GM18909 (cell line): ENCODE measurements at regions not wholly inside any gene's neighbourhood (a gene's known extent, or its start where the extent isn't known, plus 50 kb on each side); places are given as distances from the start of the nearest gene placed in this dataset.
"Not testable (repeated sequence)": the region's sequence is repeated elsewhere in the genome, so short reads cannot be mapped to it uniquely, and the experiment has no call there.

Source experiments
- ATAC-seq: cut with Tn5 transposase; IDR thresholded peaks from one replicate; pipeline ENCODE4 v1.9.1; 2021; ENCODE audit warnings: mild to moderate bottlenecking; ENCODE audit not compliant: unreplicated experiment, poor library complexity

- ATAC-seq, result not testable (repeated sequence)
Measured at GRCh38 chr21:5975719-5976118, 4545.7 kb upstream of the TPTE start.

- not testable (repeated sequence) for ATAC-seq
Measured at GRCh38 chr21:5997586-5997985, 4523.8 kb upstream of the TPTE start.

GRCh38 chr21:6015422-6016057, 4505.8 kb upstream of the TPTE start:
- ATAC-seq, result not testable (repeated sequence)

GRCh38 chr21:6020460-6020859, 4500.9 kb upstream of the TPTE start:
- not testable (repeated sequence) for ATAC-seq

- ATAC-seq, result not testable (repeated sequence)
Measured at GRCh38 chr21:6020953-6021716, 4500.2 kb upstream of the TPTE start.

GRCh38 chr21:6021717-6022270, 4499.6 kb upstream of the TPTE start:
- ATAC-seq, result not testable (repeated sequence)

GRCh38 chr21:6023331-6023730, 4498.1 kb upstream of the TPTE start:
- not testable (repeated sequence) for ATAC-seq

GRCh38 chr21:6025139-6025538, 4496.2 kb upstream of the TPTE start:
- not testable (repeated sequence) for ATAC-seq

- not testable (repeated sequence) for ATAC-seq
Measured at GRCh38 chr21:6027497-6027896, 4493.9 kb upstream of the TPTE start.

- ATAC-seq, result not testable (repeated sequence)
Measured at GRCh38 chr21:6034124-6034678, 4487.2 kb upstream of the TPTE start.

- ATAC-seq, result not testable (repeated sequence)
Measured at GRCh38 chr21:6034820-6035473, 4486.4 kb upstream of the TPTE start.

- ATAC-seq, result not testable (repeated sequence)
Measured at GRCh38 chr21:6035474-6036155, 4485.8 kb upstream of the TPTE start.

- not testable (repeated sequence) for ATAC-seq
Measured at GRCh38 chr21:6039224-6039623, 4482.2 kb upstream of the TPTE start.

- ATAC-seq, result not testable (repeated sequence)
Measured at GRCh38 chr21:6040095-6040494, 4481.3 kb upstream of the TPTE start.

GRCh38 chr21:6043430-6044275, 4477.7 kb upstream of the TPTE start:
- not testable (repeated sequence) for ATAC-seq

- ATAC-seq, result not testable (repeated sequence)
Measured at GRCh38 chr21:6044695-6045094, 4476.7 kb upstream of the TPTE start.

GRCh38 chr21:6049930-6050329, 4471.5 kb upstream of the TPTE start:
- ATAC-seq, result not testable (repeated sequence)

- not testable (repeated sequence) for ATAC-seq
Measured at GRCh38 chr21:6052109-6052508, 4469.3 kb upstream of the TPTE start.

- not testable (repeated sequence) for ATAC-seq
Measured at GRCh38 chr21:6053145-6053544, 4468.2 kb upstream of the TPTE start.
